ENCODE measurements at regions not wholly inside any gene's neighbourhood (a gene's known extent, or its start where the extent isn't known, plus 50 kb on each side); places are given as distances from the start of the nearest gene placed in this dataset.

DNA sequence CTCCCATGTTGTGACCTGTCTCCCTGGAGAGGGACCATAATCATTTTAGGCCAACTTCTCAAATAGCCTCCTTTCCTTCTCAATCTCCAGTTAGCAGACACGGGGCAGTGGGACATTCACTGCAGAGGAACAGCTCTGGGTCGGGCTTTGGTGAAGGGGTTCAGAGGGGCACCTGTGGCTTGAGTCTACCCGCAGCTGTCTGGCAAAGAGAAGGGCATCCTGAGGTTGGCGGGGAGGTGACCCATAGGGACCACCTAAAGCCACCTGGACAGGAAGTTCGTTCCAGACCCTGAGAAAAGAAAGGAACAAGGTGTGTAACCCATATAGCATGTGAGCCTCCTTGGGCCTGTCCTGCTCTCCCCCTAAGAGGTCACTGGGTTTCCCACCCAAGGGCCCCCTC, 155.0 kb downstream of the OAT start:
- H3K27ac Mint-ChIP-seq, result no peak overlapping the region
- no peak overlapping the region for H3K4me3 Mint-ChIP-seq
- peaks cover 18% of the 10 kb centered on the region for H3K27me3 Mint-ChIP-seq (ENCODE audit: low read depth)
- H3K9me3 Mint-ChIP-seq, result no peaks in the 10 kb centered on the region
- no peaks in the 10 kb centered on the region for H3K36me3 Mint-ChIP-seq (ENCODE audit: low read depth)
- TF ChIP-seq, protein P1, sequence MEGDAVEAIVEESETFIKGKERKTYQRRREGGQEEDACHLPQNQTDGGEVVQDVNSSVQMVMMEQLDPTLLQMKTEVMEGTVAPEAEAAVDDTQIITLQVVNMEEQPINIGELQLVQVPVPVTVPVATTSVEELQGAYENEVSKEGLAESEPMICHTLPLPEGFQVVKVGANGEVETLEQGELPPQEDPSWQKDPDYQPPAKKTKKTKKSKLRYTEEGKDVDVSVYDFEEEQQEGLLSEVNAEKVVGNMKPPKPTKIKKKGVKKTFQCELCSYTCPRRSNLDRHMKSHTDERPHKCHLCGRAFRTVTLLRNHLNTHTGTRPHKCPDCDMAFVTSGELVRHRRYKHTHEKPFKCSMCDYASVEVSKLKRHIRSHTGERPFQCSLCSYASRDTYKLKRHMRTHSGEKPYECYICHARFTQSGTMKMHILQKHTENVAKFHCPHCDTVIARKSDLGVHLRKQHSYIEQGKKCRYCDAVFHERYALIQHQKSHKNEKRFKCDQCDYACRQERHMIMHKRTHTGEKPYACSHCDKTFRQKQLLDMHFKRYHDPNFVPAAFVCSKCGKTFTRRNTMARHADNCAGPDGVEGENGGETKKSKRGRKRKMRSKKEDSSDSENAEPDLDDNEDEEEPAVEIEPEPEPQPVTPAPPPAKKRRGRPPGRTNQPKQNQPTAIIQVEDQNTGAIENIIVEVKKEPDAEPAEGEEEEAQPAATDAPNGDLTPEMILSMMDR (IDR thresholded peaks at IDR 0.05; ENCODE audit: unreplicated experiment in 3 of 3), result no peak
- H3K4me1 Mint-ChIP-seq, result peaks cover 5% of the 10 kb centered on the region

- peaks cover 5% of the 10 kb centered on the region for H3K4me1 Mint-ChIP-seq
- no peak overlapping the region for H3K27ac Mint-ChIP-seq
- no peaks in the 10 kb centered on the region for H3K36me3 Mint-ChIP-seq (ENCODE audit: low read depth)
- no peak overlapping the region for H3K4me3 Mint-ChIP-seq
- H3K9me3 Mint-ChIP-seq, result no peaks in the 10 kb centered on the region
- TF ChIP-seq, protein P1 (IDR thresholded peaks at IDR 0.05; ENCODE audit: unreplicated experiment in 3 of 3), result no peak
- peaks cover 18% of the 10 kb centered on the region for H3K27me3 Mint-ChIP-seq (ENCODE audit: low read depth)
Measured at GRCh38 chr10:124262971-124263370, 155.8 kb downstream of the OAT start.

GRCh38 chr10:124262234-124262865, 156.4 kb downstream of the OAT start:
- Mint-ChIP-seq H3K36me3 (ENCODE audit: low read depth) (no peaks in the 10 kb centered on the region), H3K4me1 (peaks cover 4% of the 10 kb centered on the region), H3K9me3 (peaks cover 3% of the 10 kb centered on the region), H3K27me3 (ENCODE audit: low read depth) (peaks cover 22% of the 10 kb centered on the region), H3K4me3 (no peak overlapping the region), H3K27ac (peak overlapping the region in 1 of 3 experiments; percentile 30)
- TF ChIP-seq, protein P1 (IDR thresholded peaks at IDR 0.05; ENCODE audit: unreplicated experiment in 3 of 3), result no peak

DNA sequence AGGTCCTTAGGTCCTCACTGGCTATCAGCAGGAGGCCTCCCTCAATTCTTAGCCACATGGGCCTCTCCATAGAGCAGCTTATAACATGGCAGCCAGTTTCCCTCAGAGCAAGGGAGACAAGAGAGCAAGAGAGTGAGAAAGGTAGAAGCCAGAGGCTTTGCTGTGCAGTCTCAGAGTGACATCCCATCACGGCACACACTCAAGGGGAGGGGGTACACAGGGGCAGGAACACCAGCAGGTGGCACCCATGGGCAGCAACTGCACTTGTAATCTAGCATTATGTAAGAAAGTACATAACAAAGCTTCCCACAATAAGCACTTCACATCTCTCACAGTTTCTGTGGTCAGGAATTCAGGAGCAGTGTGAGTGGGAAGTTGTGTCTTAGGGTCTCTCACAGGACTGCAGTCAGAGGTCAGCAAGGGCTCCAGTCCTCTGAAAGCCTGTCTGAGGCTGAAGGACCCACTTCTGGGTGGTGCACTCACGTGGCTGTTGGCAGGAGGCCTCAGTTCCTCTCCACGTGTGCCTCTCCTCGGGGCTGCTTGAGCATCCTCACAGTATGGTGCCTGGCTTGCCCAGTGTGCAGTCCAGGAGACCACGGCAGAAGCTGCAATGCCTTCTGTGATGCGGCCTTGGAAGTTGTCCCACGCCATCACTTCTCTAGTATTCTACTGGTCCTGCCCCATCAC, 159.4 kb downstream of the OAT start:
- H3K4me3 Mint-ChIP-seq, result no peak overlapping the region
- TF ChIP-seq, protein P1 (IDR thresholded peaks at IDR 0.05; ENCODE audit: unreplicated experiment in 3 of 3), result no peak
- H3K36me3 Mint-ChIP-seq (ENCODE audit: low read depth), result no peaks in the 10 kb centered on the region
- H3K27me3 Mint-ChIP-seq (ENCODE audit: low read depth), result peaks cover 23% of the 10 kb centered on the region
- H3K27ac Mint-ChIP-seq, result no peak overlapping the region
- H3K4me1 Mint-ChIP-seq, result peaks cover 5% of the 10 kb centered on the region
- peaks cover 10% of the 10 kb centered on the region for H3K9me3 Mint-ChIP-seq

- Mint-ChIP-seq H3K27me3 (ENCODE audit: low read depth) (peaks cover 19% of the 10 kb centered on the region), H3K4me1 (peaks cover 5% of the 10 kb centered on the region), H3K4me3 (no peak overlapping the region), H3K9me3 (peaks cover 10% of the 10 kb centered on the region), H3K36me3 (ENCODE audit: low read depth) (no peaks in the 10 kb centered on the region), H3K27ac (no peak overlapping the region)
- TF ChIP-seq, protein P1 (IDR thresholded peaks at IDR 0.05; ENCODE audit: unreplicated experiment in 3 of 3), result no peak
Measured at GRCh38 chr10:124257781-124258180, 160.9 kb downstream of the OAT start.

GRCh38 chr10:124256151-124256550, 162.6 kb downstream of the OAT start:
- H3K27me3 Mint-ChIP-seq (ENCODE audit: low read depth), result peaks cover 19% of the 10 kb centered on the region

More at GRCh38 chr10:124256151-124256550, 162.6 kb downstream of the OAT start:
- no peak overlapping the region for H3K27ac Mint-ChIP-seq
- H3K9me3 Mint-ChIP-seq, result peaks cover 10% of the 10 kb centered on the region
- H3K36me3 Mint-ChIP-seq (ENCODE audit: low read depth), result no peaks in the 10 kb centered on the region
- H3K4me1 Mint-ChIP-seq, result peaks cover 5% of the 10 kb centered on the region
- TF ChIP-seq, protein P1 (IDR thresholded peaks at IDR 0.05; ENCODE audit: unreplicated experiment in 3 of 3), result no peak
- no peak overlapping the region for H3K4me3 Mint-ChIP-seq

All from nephron (organoid).